ENCODE measurements at regions not wholly inside any gene's neighbourhood (a gene's known extent, or its start where the extent isn't known, plus 50 kb on each side); places are given as distances from the start of the nearest gene placed in this dataset.

DNA sequence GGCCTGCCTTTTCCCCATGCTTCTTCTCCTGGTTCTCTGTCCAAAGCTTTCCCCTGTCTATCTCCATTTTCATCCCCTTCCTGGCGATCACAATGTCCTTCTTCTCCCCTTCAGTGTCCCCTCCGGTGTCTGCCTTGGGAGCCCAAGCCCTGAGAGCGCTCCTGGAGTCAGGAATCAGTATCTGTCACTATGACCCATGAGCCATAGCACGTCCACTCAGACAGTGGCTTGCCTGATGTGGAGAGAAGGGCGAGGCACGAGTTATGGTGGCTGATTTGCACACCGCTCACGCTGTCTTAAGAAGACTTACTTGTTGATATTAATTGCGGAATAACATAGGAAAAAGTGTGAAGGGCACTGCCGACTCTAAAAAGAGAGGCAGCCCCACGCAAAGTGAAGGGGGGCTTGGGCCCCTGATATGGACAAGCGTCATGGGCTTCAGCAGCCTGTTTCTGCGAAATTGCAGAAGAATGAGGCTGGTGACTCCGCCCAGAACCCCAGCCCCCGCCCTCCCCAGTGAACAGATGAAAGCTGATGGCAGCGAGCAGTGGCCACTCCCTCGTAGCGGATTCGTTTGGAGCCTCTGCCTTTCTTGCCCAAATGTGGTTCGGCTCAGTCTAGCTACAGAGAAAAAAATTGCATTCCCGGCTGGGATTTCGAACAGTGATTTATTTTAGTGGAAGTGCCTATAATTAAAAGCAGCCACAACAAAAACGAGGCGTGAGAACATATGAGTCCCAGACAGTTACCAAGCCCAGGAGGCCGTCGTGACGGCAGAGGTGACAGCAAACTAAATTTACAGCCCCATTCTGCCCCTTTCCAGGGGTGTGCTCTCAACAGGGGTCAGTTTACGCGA lies 149.8 kb downstream of the ICE1 start:
- Histone ChIP-seq H2BK5ac (ENCODE audit: low read length) (no peak overlapping the region), H2BK120ac (ENCODE audit: low read depth, low read length) (no peak overlapping the region), H2AK5ac (ENCODE audit: low read length) (no peak overlapping the region), H3K27me3 (ENCODE audit: insufficient read depth, low read length, poor library complexity) (no peaks in the 10 kb centered on the region), H3K4me1 (ENCODE audit: control insufficient read depth, low read depth, low read length) (no peaks in the 10 kb centered on the region), H3K4ac (ENCODE audit: low read depth, low read length) (no peak overlapping the region), H4K5ac (ENCODE audit: low read length) (no peak overlapping the region), H3K36me3 (ENCODE audit: control insufficient read depth, insufficient read depth, low read length) (no peaks in the 10 kb centered on the region), H3K18ac (ENCODE audit: low read length) (no peak overlapping the region), H3K9ac (ENCODE audit: low read length) (no peak overlapping the region), H4K8ac (ENCODE audit: low read depth, low read length) (no peak overlapping the region), H3K27ac (ENCODE audit: low read depth, low read length) (no peak overlapping the region), H3K4me3 (ENCODE audit: low read length) (no peak overlapping the region), H3K4me2 (ENCODE audit: low read length) (no peak overlapping the region), H3K23ac (ENCODE audit: low read length) (no peak overlapping the region), H2BK15ac (replicated peaks; ENCODE audit: low read depth) (no peak overlapping the region), H3K79me2 (ENCODE audit: control insufficient read depth, insufficient read depth, low read length) (no peaks in the 10 kb centered on the region), H3K56ac (ENCODE audit: low read length) (peak overlapping the region; percentile 1), H3K79me1 (ENCODE audit: low read length) (no peaks in the 10 kb centered on the region)
- no CpG with 5 or more reads among the region's 29 CpGs for WGBS (ENCODE audit: extremely low coverage, insufficient coverage, low lambda C conversion rate)
- DNase-seq = no peak

DNA sequence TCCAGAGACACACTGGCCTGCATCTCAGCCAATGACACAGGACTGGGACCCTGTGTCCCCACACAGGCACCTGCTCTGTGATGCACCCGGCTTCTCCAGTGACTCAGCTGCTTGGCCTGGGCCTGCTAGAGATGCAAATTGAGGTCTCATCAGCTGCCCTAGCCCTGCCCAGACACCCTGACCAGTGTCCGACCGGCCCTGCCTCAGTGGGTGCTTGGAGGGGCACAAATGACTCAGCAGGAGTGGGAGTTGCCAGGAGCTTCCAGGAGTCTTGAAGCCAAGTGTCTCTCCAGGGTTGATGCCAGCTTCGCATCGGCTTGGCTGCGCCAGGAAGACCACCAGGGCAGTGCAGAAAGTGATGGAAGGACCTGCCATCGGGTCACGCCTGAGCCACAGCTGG lies 148.2 kb downstream of the ICE1 start:
- Histone ChIP-seq H3K4me3 (ENCODE audit: low read length) (no peak overlapping the region), H3K4me2 (ENCODE audit: low read length) (no peak overlapping the region), H3K4ac (ENCODE audit: low read depth, low read length) (no peak overlapping the region), H2BK120ac (ENCODE audit: low read depth, low read length) (no peak overlapping the region), H3K9ac (ENCODE audit: low read length) (no peak overlapping the region), H3K18ac (ENCODE audit: low read length) (no peak overlapping the region), H3K36me3 (ENCODE audit: control insufficient read depth, insufficient read depth, low read length) (no peaks in the 10 kb centered on the region), H3K79me1 (ENCODE audit: low read length) (no peaks in the 10 kb centered on the region), H2BK15ac (replicated peaks; ENCODE audit: low read depth) (no peak overlapping the region), H3K79me2 (ENCODE audit: control insufficient read depth, insufficient read depth, low read length) (no peaks in the 10 kb centered on the region), H4K5ac (ENCODE audit: low read length) (no peak overlapping the region), H3K27ac (ENCODE audit: low read depth, low read length) (no peak overlapping the region), H4K8ac (ENCODE audit: low read depth, low read length) (no peak overlapping the region), H3K56ac (ENCODE audit: low read length) (no peak overlapping the region), H3K27me3 (ENCODE audit: insufficient read depth, low read length, poor library complexity) (no peaks in the 10 kb centered on the region), H2BK5ac (ENCODE audit: low read length) (no peak overlapping the region), H3K4me1 (ENCODE audit: control insufficient read depth, low read depth, low read length) (no peaks in the 10 kb centered on the region), H2AK5ac (ENCODE audit: low read length) (no peak overlapping the region), H3K23ac (ENCODE audit: low read length) (no peak overlapping the region)
- WGBS (ENCODE audit: extremely low coverage, insufficient coverage, low lambda C conversion rate) = no CpG with 5 or more reads among the region's 8 CpGs
- no peak for DNase-seq

DNA sequence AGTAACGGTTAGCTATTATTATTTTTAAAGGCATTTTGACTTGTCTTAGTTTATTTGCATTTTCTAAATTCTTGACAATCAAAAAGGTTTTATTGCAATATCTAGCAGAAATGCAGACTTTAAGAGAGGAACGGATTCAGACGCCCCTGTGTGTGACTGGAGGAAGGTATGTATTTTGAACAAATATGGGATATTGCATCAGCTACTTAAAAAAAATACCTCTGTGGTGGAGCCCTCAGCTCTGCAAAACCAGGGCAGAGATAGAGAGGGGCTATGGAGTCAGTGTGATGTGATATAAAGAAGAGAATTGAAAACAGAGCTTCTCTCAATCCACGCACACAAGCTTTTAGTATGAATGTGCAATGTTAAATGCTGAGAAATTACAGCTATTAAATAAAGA lies 142.4 kb downstream of the ICE1 start:
- no peak overlapping the region for H3K4me2 ChIP-seq (ENCODE audit: low read length)
- H3K4me1 ChIP-seq (ENCODE audit: control insufficient read depth, low read depth, low read length) = no peaks in the 10 kb centered on the region
- no peak overlapping the region for H3K23ac ChIP-seq (ENCODE audit: low read length)
- H3K27ac ChIP-seq (ENCODE audit: low read depth, low read length) = no peak overlapping the region
- H3K79me1 ChIP-seq (ENCODE audit: low read length) = no peaks in the 10 kb centered on the region
- H3K56ac ChIP-seq (ENCODE audit: low read length) = no peak overlapping the region
- H2BK15ac ChIP-seq (replicated peaks; ENCODE audit: low read depth) = no peak overlapping the region
- no peaks in the 10 kb centered on the region for H3K27me3 ChIP-seq (ENCODE audit: insufficient read depth, low read length, poor library complexity)
- no peak overlapping the region for H2BK5ac ChIP-seq (ENCODE audit: low read length)
- no peak overlapping the region for H3K4me3 ChIP-seq (ENCODE audit: low read length)
- no CpG with 5 or more reads among the region's 4 CpGs for WGBS (ENCODE audit: extremely low coverage, insufficient coverage, low lambda C conversion rate)
- no peaks in the 10 kb centered on the region for H3K36me3 ChIP-seq (ENCODE audit: control insufficient read depth, insufficient read depth, low read length)
- H3K79me2 ChIP-seq (ENCODE audit: control insufficient read depth, insufficient read depth, low read length) = no peaks in the 10 kb centered on the region
- no peak overlapping the region for H4K8ac ChIP-seq (ENCODE audit: low read depth, low read length)
- H2BK120ac ChIP-seq (ENCODE audit: low read depth, low read length) = no peak overlapping the region
- H3K4ac ChIP-seq (ENCODE audit: low read depth, low read length) = no peak overlapping the region
- no peak overlapping the region for H2AK5ac ChIP-seq (ENCODE audit: low read length)
- H4K5ac ChIP-seq (ENCODE audit: low read length) = no peak overlapping the region
- DNase-seq = no peak
- H3K9ac ChIP-seq (ENCODE audit: low read length) = no peak overlapping the region
- H3K18ac ChIP-seq (ENCODE audit: low read length) = no peak overlapping the region

DNA sequence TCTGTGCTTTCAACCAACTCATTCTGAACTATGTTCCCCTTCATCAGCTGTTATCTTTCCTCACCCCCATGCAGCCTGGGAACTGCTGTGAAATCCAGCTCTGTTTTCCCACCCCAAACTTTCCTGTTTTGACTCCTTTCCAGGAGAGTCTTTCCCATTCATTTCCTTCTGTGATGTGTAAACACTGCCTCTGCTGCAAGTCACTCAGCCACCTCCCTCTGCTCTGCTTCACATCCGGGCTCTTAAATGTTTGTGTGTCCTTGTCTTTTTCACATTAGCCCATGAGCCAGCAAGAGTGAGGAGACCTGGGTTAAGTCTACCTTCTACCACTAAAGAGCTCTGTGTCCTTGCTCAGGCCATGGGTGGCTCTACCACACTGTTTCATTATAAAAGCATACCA lies 137.5 kb downstream of the ICE1 start:
- no peak overlapping the region for H4K5ac ChIP-seq (ENCODE audit: low read length)
- H3K79me1 ChIP-seq (ENCODE audit: low read length) = no peaks in the 10 kb centered on the region
- H3K4me2 ChIP-seq (ENCODE audit: low read length) = no peak overlapping the region
- H2AK5ac ChIP-seq (ENCODE audit: low read length) = no peak overlapping the region
- no peak overlapping the region for H2BK5ac ChIP-seq (ENCODE audit: low read length)
- H3K56ac ChIP-seq (ENCODE audit: low read length) = no peak overlapping the region
- no peaks in the 10 kb centered on the region for H3K27me3 ChIP-seq (ENCODE audit: insufficient read depth, low read length, poor library complexity)
- H3K23ac ChIP-seq (ENCODE audit: low read length) = no peak overlapping the region
- no peak overlapping the region for H3K4me3 ChIP-seq (ENCODE audit: low read length)
- no peaks in the 10 kb centered on the region for H3K36me3 ChIP-seq (ENCODE audit: control insufficient read depth, insufficient read depth, low read length)
- no peak overlapping the region for H3K18ac ChIP-seq (ENCODE audit: low read length)
- H3K4me1 ChIP-seq (ENCODE audit: control insufficient read depth, low read depth, low read length) = peaks cover 9% of the 10 kb centered on the region
- DNase-seq = peak; percentile 70
- no peak overlapping the region for H3K4ac ChIP-seq (ENCODE audit: low read depth, low read length)
- H3K79me2 ChIP-seq (ENCODE audit: control insufficient read depth, insufficient read depth, low read length) = no peaks in the 10 kb centered on the region
- H2BK15ac ChIP-seq (replicated peaks; ENCODE audit: low read depth) = no peak overlapping the region
- peak overlapping the region; percentile 29 for H3K27ac ChIP-seq (ENCODE audit: low read depth, low read length)
- H2BK120ac ChIP-seq (ENCODE audit: low read depth, low read length) = no peak overlapping the region
- no CpG with 5 or more reads among the region's 1 CpG for WGBS (ENCODE audit: extremely low coverage, insufficient coverage, low lambda C conversion rate)
- no peak overlapping the region for H3K9ac ChIP-seq (ENCODE audit: low read length)
- no peak overlapping the region for H4K8ac ChIP-seq (ENCODE audit: low read depth, low read length)

DNA sequence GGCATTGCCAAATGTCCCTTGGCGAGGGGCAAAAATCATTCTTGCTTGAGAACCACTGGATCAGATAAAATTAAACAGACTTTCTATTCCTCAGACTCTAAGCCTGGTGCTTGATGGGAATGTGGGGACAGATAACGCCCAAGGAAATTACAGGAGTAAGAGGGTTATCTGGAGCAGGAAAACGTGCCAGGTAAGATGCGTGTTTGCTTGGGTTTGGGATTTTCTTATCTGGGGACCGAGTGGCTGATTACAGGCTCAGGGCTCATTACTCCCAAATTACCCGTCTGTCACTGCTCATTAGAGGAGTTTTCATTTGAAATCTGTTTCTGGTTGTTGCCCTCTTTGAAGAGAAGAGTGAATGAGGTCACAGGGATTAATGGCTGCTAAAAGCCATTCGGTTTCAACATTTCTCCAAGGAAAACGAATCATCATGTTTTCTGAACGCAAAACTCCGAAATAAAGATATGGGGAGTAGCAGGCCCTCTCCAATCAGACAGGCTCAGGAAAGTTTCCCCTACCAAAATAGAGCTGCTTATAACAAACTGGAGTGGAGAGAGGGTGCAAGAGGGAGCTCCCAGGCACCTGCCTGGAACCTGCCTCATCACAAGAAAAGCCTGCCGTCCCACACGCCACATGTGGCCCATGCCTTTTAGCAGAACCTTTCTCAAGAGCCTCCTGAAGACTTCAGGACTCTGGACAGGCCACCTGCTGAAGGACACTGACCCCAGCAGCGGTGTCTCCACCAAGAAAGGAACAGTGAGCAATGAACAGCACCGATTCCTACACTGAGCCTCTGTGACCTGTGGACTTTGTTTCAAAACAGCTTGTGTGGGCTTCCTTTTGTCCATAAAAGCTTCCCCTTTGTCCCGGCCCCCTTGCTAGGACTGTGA lies 136.4 kb downstream of the ICE1 start:
- Histone ChIP-seq H3K36me3 (ENCODE audit: control insufficient read depth, insufficient read depth, low read length) (no peaks in the 10 kb centered on the region), H3K4me2 (ENCODE audit: low read length) (no peak overlapping the region), H3K4me1 (ENCODE audit: control insufficient read depth, low read depth, low read length) (peaks cover 9% of the 10 kb centered on the region), H4K5ac (ENCODE audit: low read length) (no peak overlapping the region), H3K4ac (ENCODE audit: low read depth, low read length) (no peak overlapping the region), H4K8ac (ENCODE audit: low read depth, low read length) (no peak overlapping the region), H3K79me2 (ENCODE audit: control insufficient read depth, insufficient read depth, low read length) (no peaks in the 10 kb centered on the region), H2BK120ac (ENCODE audit: low read depth, low read length) (peak overlapping the region; percentile 48), H2BK15ac (replicated peaks; ENCODE audit: low read depth) (no peak overlapping the region), H3K27me3 (ENCODE audit: insufficient read depth, low read length, poor library complexity) (no peaks in the 10 kb centered on the region), H3K4me3 (ENCODE audit: low read length) (no peak overlapping the region), H3K79me1 (ENCODE audit: low read length) (no peaks in the 10 kb centered on the region), H3K27ac (ENCODE audit: low read depth, low read length) (peak overlapping the region; percentile 63), H3K9ac (ENCODE audit: low read length) (no peak overlapping the region), H3K18ac (ENCODE audit: low read length) (peak overlapping the region; percentile 52), H2BK5ac (ENCODE audit: low read length) (peak overlapping the region; percentile 82), H3K56ac (ENCODE audit: low read length) (peak overlapping the region; percentile 54), H2AK5ac (ENCODE audit: low read length) (no peak overlapping the region), H3K23ac (ENCODE audit: low read length) (no peak overlapping the region)
- peak; percentile 78 for DNase-seq
- WGBS (ENCODE audit: extremely low coverage, insufficient coverage, low lambda C conversion rate) = no CpG with 5 or more reads among the region's 15 CpGs

Data from mesendoderm (in vitro differentiated cells).